ENCODE measurements at regions not wholly inside any gene's neighbourhood (a gene's known extent, or its start where the extent isn't known, plus 50 kb on each side); places are given as distances from the start of the nearest gene placed in this dataset.

DNA sequence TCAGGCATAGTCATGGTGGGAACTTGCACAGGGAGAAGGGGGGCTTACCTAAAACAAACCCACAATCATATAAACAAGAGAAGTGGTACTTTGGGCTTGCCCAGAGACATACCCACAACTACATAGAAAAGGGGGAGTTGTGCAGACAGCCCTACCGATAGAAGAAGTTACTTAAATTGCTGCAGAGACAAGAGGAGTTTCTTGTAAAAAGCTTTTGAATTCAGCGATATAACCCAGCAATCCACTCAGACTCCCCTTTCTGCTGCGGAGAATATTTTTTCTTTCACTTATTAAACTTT, 164.0 kb upstream of the ETV3 start:
- TF ChIP-seq OSR1 (CRISPR knock-in tag; IDR thresholded peaks at IDR 0.05) (no peak), ISL1 (CRISPR knock-in tag; IDR thresholded peaks at IDR 0.05) (no peak), ZNF565 (CRISPR knock-in tag; conservative IDR thresholded peaks at IDR 0.05; ENCODE audit: low read depth) (no peak), ZFP30 (CRISPR knock-in tag; IDR thresholded peaks at IDR 0.05) (no peak), BACH2 (CRISPR knock-in tag; IDR thresholded peaks at IDR 0.05; ENCODE audit: borderline replicate concordance) (no peak), RARB (CRISPR knock-in tag; IDR thresholded peaks at IDR 0.05) (no peak), CSDC2 (CRISPR knock-in tag; IDR thresholded peaks at IDR 0.05) (no peak), ZFP3 (CRISPR knock-in tag; IDR thresholded peaks at IDR 0.05) (no peak), TCF4 (CRISPR knock-in tag; IDR thresholded peaks at IDR 0.05; ENCODE audit: borderline replicate concordance) (no peak), PATZ1 (CRISPR knock-in tag; IDR thresholded peaks at IDR 0.05; ENCODE audit: borderline replicate concordance) (no peak), ESRRG (CRISPR knock-in tag; IDR thresholded peaks at IDR 0.05) (no peak)
- TF ChIP-seq, protein P1, sequence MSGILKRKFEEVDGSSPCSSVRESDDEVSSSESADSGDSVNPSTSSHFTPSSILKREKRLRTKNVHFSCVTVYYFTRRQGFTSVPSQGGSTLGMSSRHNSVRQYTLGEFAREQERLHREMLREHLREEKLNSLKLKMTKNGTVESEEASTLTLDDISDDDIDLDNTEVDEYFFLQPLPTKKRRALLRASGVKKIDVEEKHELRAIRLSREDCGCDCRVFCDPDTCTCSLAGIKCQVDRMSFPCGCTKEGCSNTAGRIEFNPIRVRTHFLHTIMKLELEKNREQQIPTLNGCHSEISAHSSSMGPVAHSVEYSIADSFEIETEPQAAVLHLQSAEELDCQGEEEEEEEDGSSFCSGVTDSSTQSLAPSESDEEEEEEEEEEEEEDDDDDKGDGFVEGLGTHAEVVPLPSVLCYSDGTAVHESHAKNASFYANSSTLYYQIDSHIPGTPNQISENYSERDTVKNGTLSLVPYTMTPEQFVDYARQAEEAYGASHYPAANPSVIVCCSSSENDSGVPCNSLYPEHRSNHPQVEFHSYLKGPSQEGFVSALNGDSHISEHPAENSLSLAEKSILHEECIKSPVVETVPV (CRISPR knock-in tag; IDR thresholded peaks at IDR 0.05), result no peak
- TF ChIP-seq, protein P2, sequence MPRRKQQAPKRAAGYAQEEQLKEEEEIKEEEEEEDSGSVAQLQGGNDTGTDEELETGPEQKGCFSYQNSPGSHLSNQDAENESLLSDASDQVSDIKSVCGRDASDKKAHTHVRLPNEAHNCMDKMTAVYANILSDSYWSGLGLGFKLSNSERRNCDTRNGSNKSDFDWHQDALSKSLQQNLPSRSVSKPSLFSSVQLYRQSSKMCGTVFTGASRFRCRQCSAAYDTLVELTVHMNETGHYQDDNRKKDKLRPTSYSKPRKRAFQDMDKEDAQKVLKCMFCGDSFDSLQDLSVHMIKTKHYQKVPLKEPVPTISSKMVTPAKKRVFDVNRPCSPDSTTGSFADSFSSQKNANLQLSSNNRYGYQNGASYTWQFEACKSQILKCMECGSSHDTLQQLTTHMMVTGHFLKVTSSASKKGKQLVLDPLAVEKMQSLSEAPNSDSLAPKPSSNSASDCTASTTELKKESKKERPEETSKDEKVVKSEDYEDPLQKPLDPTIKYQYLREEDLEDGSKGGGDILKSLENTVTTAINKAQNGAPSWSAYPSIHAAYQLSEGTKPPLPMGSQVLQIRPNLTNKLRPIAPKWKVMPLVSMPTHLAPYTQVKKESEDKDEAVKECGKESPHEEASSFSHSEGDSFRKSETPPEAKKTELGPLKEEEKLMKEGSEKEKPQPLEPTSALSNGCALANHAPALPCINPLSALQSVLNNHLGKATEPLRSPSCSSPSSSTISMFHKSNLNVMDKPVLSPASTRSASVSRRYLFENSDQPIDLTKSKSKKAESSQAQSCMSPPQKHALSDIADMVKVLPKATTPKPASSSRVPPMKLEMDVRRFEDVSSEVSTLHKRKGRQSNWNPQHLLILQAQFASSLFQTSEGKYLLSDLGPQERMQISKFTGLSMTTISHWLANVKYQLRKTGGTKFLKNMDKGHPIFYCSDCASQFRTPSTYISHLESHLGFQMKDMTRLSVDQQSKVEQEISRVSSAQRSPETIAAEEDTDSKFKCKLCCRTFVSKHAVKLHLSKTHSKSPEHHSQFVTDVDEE (CRISPR knock-in tag; IDR thresholded peaks at IDR 0.05), result no peak

Data from SK-N-SH treated with all-trans-retinoic acid at 6 μM for 48 hours (cell line).